ENCODE measurements at regions not wholly inside any gene's neighbourhood (a gene's known extent, or its start where the extent isn't known, plus 50 kb on each side); places are given as distances from the start of the nearest gene placed in this dataset.

DNA sequence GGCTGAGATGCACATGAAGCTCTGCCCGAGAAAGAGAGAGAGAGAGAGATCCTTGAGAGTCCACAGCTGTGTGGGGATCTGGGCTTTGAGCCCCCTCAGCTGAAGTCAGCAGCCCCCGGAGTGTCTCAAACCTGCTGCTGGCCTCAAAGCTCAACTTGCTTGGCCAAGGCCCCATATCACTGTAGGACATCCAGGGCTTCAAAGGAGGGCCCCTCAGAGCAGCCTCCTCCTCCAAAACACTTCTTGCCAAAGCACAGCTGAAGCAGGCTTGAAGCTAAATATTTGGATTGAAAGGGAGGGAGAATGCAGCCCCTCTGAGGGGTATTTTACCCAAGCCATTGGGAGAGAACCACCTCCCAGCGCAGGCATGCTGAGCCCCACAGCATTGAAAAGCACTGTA lies 357.6 kb downstream of the OSR1 start:
- no peak for TF ChIP-seq POLR2A (IDR thresholded peaks at IDR 0.05)
- TF ChIP-seq, protein P1, sequence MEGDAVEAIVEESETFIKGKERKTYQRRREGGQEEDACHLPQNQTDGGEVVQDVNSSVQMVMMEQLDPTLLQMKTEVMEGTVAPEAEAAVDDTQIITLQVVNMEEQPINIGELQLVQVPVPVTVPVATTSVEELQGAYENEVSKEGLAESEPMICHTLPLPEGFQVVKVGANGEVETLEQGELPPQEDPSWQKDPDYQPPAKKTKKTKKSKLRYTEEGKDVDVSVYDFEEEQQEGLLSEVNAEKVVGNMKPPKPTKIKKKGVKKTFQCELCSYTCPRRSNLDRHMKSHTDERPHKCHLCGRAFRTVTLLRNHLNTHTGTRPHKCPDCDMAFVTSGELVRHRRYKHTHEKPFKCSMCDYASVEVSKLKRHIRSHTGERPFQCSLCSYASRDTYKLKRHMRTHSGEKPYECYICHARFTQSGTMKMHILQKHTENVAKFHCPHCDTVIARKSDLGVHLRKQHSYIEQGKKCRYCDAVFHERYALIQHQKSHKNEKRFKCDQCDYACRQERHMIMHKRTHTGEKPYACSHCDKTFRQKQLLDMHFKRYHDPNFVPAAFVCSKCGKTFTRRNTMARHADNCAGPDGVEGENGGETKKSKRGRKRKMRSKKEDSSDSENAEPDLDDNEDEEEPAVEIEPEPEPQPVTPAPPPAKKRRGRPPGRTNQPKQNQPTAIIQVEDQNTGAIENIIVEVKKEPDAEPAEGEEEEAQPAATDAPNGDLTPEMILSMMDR (IDR thresholded peaks at IDR 0.05): no peak
- TF ChIP-seq POLR2AphosphoS5 (IDR thresholded peaks at IDR 0.05; ENCODE audit: insufficient read depth in 1 of 2, low read depth in 1 of 2): no peak

Data from vagina (tissue), 2 donors.